Ovary (tissue), 3 donors: ENCODE measurements at regions not wholly inside any gene's neighbourhood (a gene's known extent, or its start where the extent isn't known, plus 50 kb on each side); places are given as distances from the start of the nearest gene placed in this dataset.

Experiments
- CTCF ChIP-seq, 3 donors: fragments of 450-650 bp in 2 of 3; fragments of 200-600 bp in 1 of 3; IDR thresholded peaks; one replicate each; pipeline versions ENCODE4 v1.5.1 to v1.8.0; 2016 to 2022; ENCODE audit warnings: antibody characterized with exemption in 3 of 3, mild to moderate bottlenecking in 1 of 3
- POLR2A ChIP-seq: fragments of 450-650 bp; IDR thresholded peaks from one replicate; pipeline ENCODE4 v1.6.1; 2017; ENCODE audit warnings: antibody characterized with exemption, mild to moderate bottlenecking, moderate library complexity
- donor health status: DM: no; HTN: no; CAD: no.

- no peak for TF ChIP-seq CTCF (IDR thresholded peaks at IDR 0.05)
- TF ChIP-seq POLR2A: no peak
Measured at GRCh38 chr14:49951229-49951607, 58.3 kb downstream of the ARF6 start.
